ENCODE measurements at regions not wholly inside any gene's neighbourhood (a gene's known extent, or its start where the extent isn't known, plus 50 kb on each side); places are given as distances from the start of the nearest gene placed in this dataset.
"Not testable (repeated sequence)": the region's sequence is repeated elsewhere in the genome, so short reads cannot be mapped to it uniquely, and the experiment has no call there.

DNA sequence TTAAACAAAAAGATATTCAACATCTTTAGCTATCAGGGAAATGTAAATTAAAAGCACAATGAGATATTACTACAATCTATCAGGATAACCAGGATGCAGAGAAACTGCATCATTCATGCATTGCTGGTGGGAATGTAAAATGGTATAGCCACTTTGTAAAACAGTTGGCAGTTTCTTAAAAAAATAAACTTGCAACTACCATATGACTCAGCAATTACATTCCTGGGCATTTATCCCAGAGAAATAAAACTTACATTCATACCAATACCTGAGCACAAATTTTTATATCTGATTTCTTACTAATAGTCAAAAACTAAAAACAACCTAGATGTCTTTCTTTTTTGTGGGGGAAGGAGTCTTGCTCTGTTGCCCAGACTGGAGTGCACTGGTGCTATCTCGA is 190.3 kb upstream of the TAB2 start:
- peak; percentile 64 for DNase-seq (ENCODE audit: low read depth)

DNA sequence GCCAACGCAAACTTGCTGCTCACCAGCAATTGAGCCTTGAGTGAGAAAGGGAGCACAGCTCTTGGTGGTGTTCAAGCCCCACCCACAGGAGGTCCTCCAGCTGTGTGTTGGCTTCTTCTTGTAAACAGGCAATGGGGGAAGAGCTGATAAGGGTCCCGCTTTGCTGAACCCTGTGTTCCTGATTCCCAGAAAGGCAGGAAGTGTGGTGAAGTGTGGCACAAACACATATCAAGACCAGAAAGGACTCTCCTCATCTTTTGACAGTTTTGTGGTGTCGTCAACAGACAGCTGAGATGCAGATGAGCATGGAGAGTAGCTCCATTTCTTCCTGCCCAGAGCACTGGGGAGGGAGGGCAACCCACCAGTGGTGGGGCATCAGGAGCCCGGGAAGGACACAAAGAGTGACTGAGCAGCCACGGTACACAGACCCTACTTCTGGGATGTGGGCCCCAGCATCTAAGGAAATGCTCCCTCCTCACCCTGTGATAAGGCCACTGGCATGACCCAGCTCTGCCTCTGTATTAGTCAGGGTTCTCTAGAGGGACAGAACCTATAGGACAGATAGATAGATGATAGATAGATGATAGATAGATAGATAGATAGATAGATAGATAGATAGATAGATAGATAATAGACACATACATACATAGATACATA is 188.9 kb upstream of the TAB2 start:
- DNase-seq (ENCODE audit: low read depth), result no peak

DNA sequence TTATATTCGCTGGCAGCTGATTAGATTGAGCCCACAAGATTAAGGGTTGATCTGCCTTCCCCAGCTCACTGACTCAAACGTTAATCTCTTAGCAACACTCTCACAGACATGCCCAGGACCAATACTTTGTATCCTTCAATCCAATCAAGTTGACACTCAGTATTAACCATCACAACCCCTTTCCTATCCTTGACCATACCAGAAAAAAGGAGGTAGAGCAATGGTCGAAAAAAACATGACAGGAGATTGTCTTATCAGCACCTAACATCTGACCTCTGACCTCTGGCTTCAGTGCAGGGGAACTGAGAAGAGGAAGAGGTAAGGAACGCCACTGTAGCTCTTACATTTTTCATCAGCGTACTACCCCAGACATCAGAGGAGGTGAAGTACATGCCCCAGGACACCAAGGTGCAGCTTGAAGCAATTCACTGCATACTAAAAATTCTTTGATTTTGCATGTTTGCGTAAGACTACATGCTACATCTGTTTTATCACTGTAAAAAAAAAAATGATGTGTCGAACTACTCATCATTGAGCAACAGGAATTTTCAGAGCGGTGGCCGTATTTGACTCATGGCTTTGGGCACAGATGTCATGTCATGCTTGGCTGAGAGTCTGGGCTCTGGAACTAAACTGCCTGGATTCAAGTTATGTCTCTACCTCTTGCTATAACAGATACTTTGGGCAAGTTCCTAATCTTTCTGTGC is 188.0 kb upstream of the TAB2 start:
- DNase-seq (ENCODE audit: low read depth), result peak; percentile 85

- no peak for DNase-seq (ENCODE audit: low read depth)
Measured at GRCh38 chr6:149130090-149130489, 187.4 kb upstream of the TAB2 start.

DNA sequence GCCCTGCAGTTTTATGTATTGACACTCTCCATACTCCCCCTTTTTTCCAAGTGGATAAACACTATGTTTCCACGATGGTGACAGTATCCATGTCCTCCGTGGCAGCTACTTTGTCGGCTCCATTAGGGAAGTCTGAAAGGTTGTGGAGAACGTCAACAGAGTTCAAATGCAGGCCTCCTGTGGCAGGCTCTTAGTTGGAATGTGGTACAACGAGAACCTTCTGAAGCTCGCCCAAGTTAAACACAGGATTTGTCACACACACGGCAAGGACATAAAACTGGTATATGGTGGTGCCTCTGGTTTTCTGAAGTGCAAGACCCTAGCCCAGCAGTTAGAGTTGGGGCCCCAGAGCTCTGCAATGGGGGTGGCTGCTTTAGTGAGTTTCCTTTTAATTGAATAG is 187.0 kb upstream of the TAB2 start:
- DNase-seq (ENCODE audit: low read depth), result no peak

DNA sequence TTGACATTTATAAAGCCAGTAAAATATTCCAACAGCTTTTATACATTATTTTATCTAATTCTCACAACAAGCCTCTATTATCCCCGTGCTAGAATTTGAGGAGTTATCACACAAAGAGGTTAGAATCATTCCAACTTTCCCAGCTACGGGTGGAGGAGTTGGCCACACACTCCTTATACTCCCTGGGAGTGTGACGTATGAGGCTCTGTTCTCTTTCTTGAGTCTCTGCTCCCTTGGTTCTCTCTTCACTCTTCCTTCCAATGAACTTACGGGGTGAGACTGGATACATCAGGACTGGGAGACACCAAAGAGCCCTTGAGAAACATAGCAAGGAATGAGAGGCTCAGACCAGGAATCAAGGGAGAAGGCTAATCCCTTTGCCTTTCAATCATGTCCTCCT is 185.6 kb upstream of the TAB2 start:
- DNase-seq (ENCODE audit: low read depth), result no peak

- no peak for DNase-seq (ENCODE audit: low read depth)
Measured at GRCh38 chr6:149132336-149132735, 185.2 kb upstream of the TAB2 start.

DNA sequence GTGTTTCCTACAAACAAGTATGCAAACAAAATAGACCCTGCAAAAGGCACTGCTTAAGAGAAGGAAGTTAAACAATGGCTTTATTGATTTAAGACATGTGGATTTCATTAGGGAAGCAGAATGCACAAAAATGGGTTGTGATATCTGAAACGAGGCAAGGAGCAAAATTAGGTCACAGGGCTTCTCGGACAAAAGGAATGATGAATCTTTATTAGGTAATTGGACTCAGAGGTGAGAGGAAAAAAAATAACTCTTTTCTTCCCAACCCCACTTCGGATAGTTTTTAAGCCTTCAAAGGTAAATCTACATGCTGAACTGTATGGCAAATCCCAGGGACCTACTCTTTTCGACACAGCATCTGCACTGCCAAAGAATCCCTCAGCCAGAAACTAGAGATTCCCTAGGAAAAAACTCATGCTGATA is 183.0 kb upstream of the TAB2 start:
- DNase-seq (ENCODE audit: low read depth), result no peak

DNA sequence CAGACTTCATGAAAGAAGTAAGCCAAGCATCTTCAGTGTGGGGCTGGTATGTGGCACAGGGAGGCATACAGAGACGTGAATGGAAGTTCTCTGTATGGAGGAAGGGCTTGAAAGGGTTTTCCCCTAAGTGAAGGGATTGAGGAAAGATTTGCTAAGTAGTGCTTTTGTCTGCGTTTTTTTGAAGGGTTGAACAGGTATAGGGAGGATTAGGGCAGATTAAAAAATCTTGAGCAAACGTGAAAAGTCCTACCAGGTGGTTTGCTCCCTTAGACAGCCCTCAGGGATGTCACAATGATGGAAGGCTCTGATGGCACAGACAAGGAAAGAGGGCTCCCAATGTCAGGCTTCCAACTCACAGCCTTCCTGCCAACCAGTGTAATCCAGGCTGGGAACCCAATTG is 181.7 kb upstream of the TAB2 start:
- DNase-seq (ENCODE audit: low read depth), result no peak

GRCh38 chr6:149136273-149136912 is 181.1 kb upstream of the TAB2 start:
- no peak for DNase-seq (ENCODE audit: low read depth)

- DNase-seq (ENCODE audit: low read depth), result no peak
Measured at GRCh38 chr6:149136913-149137286, 180.6 kb upstream of the TAB2 start.

- no peak for DNase-seq (ENCODE audit: low read depth)
Measured at GRCh38 chr6:149137594-149137993, 179.9 kb upstream of the TAB2 start.

DNA sequence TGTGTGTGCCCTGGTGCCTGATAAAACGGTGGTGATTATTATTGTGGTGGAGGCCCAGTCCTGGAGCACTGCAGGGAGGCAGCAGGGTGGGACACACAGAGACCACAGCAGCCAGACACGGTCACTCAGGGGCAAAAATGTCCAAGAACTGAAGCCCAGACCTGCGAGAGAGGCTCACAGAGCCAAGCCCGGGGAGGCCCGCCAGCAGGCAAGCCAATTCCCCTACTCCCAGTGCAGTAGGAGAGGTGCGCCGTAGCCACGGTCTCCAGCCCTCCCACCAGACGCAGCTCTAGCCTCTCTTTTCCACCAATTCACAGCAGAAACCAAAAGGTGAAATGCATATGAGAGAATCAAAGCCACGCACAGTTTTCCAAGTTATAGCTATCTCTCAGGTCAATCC is 179.4 kb upstream of the TAB2 start:
- DNase-seq (ENCODE audit: low read depth), result no peak

- no peak for DNase-seq (ENCODE audit: low read depth)
Measured at GRCh38 chr6:149138699-149139294, 178.7 kb upstream of the TAB2 start.

DNA sequence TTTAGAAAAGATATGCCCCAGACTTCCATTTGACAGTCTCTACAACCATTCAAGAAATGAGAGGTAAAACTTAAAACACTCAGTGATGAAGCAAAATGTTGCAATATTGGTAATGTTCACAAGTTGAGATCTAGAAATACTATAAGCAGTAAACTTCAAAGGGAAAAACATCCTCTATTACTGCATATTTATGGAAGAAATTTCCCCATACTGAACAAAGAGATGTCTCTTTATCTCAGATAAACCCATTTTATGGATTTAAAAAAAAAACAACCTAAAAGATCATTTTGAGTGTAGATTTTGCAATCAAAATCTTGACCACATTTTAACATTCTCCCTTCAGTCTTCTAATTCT is 177.8 kb upstream of the TAB2 start:
- no peak for DNase-seq (ENCODE audit: low read depth)

DNA sequence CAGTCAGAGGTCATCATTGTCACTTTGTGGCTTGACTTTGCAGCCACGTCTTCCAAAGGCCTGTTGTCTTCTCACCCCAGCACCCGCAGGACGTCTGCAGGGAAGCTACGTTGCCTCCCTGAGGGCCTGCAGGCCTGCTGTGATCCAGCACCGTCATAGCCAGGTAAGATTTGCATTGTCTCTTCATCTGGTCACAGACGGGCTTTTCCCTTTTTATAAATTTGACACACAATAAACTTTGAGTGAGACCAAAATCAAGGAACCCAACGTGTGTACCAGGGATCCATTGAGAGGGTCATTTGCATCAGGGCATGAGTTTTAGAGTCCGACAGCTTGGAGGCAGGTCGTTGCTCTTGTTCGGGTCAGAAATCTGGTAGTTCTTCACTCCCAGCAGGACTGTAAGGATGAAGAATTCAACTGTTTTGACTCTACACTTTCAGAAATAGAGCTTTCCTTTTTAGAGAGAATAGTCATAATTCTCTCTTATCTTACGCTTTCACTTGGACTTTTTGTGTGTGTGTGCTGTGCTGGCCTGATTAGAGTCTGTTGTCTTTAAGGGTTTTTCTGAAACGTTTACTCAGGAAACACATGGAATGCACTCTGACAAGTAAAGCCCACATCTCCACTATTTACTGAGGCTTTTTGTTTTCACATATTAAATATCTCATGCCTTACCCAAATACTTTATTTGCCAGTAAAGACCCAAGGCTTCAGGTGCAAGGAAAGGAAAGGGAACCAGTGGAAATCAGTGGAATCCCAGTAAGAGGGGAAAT is 177.2 kb upstream of the TAB2 start:
- no peak for DNase-seq (ENCODE audit: low read depth)

DNA sequence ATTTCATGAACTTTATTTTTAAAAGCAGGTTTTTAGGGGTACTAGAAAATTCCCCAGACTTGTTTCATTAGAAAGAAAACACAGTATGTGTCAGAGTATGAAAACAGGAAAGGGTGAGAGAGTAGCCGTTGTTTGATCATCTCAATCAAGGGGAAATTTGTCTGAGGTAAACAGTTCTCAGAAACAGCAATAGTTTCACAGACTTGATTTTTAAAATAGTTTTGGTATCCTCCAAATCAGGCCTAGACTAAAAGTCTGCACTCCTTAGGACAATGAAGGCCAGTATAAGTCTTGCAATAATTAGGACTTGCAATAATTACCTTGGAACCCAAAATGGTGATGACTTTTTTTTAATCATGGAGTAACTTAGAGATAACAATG is 176.6 kb upstream of the TAB2 start:
- DNase-seq (ENCODE audit: low read depth), result no peak

DNA sequence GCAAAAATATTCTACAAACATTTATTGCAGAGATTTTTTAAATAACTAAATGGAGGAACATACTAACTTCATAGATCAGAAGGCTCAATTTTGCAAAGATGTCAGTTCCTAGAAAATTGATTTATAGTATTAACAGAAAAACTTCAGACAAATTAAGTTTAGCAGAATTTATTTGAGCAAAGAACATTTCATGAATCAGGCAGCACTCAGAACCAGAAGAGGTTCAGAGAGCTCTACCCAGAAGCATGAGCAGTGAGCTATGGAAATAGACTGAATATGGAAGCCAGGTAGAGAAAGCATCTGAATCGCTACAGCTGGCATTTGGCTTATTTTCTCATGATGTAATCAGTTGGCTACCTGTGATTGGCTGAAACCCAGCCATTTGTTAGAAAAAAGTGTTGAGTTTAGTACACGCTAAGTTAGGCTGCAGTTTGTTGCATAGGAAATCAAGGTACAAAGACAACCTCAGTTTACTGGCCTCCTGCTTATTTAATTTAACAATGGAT is 174.5 kb upstream of the TAB2 start:
- no peak for DNase-seq (ENCODE audit: low read depth)

GRCh38 chr6:149145800-149146199 is 171.7 kb upstream of the TAB2 start:
- DNase-seq (ENCODE audit: low read depth), result not testable (repeated sequence)

GRCh38 chr6:149147195-149147594 is 170.3 kb upstream of the TAB2 start:
- DNase-seq (ENCODE audit: low read depth), result no peak

DNA sequence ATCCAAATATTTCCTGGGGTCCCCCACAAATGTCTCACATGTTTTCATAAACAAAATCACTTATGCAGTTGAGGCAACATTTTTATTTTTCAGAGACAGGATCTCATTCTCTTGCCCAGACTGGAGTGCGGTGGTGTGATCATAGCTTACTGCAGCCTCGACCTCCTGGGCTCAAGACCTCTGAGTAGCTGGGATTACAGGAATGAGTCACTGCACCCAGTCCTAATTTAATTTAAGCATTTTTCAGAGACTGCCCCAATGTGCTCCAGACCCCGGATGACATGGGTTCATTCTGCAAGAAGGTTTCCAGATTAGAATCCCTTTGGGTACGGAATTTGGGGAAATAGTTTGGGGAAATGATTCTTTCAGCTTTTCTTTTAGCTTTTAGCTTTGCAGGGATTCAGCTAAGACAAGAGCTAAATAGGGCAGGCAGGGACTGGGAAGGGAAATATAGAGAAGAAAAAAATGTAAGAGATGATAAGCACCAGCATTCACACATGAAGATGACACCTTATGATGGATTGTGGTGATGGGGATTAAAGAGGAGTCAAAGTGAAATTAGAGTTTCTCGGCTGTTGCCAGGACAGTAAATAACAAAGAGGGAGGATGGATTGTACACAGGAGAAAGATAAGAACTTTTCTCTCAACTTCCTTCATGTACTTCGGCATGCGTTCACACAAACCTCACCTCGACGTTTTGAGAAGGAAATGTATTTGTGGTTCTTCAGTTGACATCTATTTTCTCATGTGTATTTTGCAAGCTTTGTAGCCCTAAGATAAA is 169.4 kb upstream of the TAB2 start:
- DNase-seq (ENCODE audit: low read depth), result no peak

- no peak for DNase-seq (ENCODE audit: low read depth)
Measured at GRCh38 chr6:149149653-149150052, 167.9 kb upstream of the TAB2 start.

Data from ELR (cell line).